HAP-1 (cell line): ENCODE measurements at regions not wholly inside any gene's neighbourhood (a gene's known extent, or its start where the extent isn't known, plus 50 kb on each side); places are given as distances from the start of the nearest gene placed in this dataset.
"Not testable (repeated sequence)": the region's sequence is repeated elsewhere in the genome, so short reads cannot be mapped to it uniquely, and the experiment has no call there.

Experiments
- DNase-seq, 2 experiments: peaks; one replicate each; pipeline ENCODE4 v3.0.0-alpha.2; 2016 to 2020; ENCODE audit warnings: low spot score in 2 of 2
- H3K27me3 ChIP-seq: fragments of 250-450 bp; sonication (Bioruptor Pico); 2 replicates; pipeline ENCODE4 v1.5.1; 2020; ENCODE audit warnings: low read depth, mild to moderate bottlenecking, moderate library complexity
- H3K36me3 ChIP-seq: fragments of 250-450 bp; sonication (Bioruptor Pico); replicated peaks from 2 replicates; pipeline ENCODE4 v1.5.1; 2020; ENCODE audit warnings: mild to moderate bottlenecking
- H3K4me1 ChIP-seq: fragments of 250-450 bp; sonication (Bioruptor Pico); 2 replicates; pipeline ENCODE4 v1.5.1; 2020; ENCODE audit warnings: mild to moderate bottlenecking
- H3K4me3 ChIP-seq: fragments of 250-450 bp; sonication (Bioruptor Pico); 2 replicates; pipeline ENCODE4 v1.5.1; 2020; ENCODE audit warnings: mild to moderate bottlenecking, moderate library complexity
- H3K9me3 ChIP-seq: fragments of 250-450 bp; sonication (Bioruptor Pico); 2 replicates; pipeline ENCODE4 v1.5.1; 2020; ENCODE audit warnings: mild to moderate bottlenecking, moderate library complexity
- in situ Hi-C: fragments of 300-500 bp; cut with MboI; formaldehyde crosslinking; loops from 3 replicates; pipeline ENCODE4 v1.14.3; 2020; ENCODE audit warnings: low sequenced_read_pairs, inconsistent platforms, mixed read lengths

DNA sequence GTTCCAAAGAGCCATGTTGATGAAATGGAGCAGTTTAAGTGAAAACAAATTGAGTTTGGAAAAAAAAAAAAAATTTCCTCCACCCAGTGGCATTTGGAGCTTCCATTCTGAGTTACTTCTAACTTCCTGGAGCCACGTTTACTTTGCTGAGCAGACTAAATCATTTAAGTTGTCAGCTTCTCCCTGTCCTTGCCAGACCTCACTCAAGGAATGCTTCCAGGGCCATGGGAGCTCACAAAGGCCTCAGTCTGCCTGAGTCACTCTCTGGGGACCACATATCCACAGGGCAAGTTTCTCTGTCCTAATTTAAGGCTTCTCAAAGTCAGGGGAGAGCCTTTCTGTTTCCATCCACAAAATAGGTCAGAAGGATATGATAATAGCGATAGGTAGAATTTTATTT lies 210.3 kb upstream of the TNC start:
- Histone ChIP-seq H3K36me3 (no peaks in the 10 kb centered on the region), H3K27me3 (no peaks in the 10 kb centered on the region), H3K4me3 (no peak overlapping the region), H3K9me3 (no peaks in the 10 kb centered on the region), H3K4me1 (no peaks in the 10 kb centered on the region)
- in situ Hi-C loops, result no loop called here
- no peak for DNase-seq

DNA sequence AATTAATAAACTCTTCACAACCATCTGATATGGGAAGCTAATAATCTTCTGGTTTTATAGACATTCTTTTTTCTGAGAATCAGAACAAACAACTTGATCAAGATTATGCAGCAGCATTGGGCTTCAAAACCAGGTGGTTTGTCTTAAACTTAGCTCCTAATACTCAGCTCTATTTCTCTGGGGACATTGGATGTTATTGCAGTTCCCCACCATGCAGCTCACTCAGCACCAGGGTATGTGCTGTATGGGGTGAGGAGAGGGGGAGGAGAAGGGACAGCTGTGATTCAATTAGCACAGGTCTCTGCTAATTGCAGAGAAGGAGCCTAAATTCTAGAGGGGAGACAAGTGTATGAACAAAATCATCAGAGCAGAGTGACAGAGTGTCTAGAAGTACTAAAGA lies 210.7 kb upstream of the TNC start:
- Histone ChIP-seq H3K4me3 (no peak overlapping the region), H3K27me3 (no peaks in the 10 kb centered on the region), H3K36me3 (no peaks in the 10 kb centered on the region), H3K4me1 (no peaks in the 10 kb centered on the region), H3K9me3 (no peaks in the 10 kb centered on the region)
- no peak for DNase-seq
- in situ Hi-C loops, result no loop called here

GRCh38 chr9:115333277-115334070 lies 215.5 kb upstream of the TNC start:
- no peak for DNase-seq
- in situ Hi-C loops, result no loop called here
- Histone ChIP-seq H3K36me3 (no peaks in the 10 kb centered on the region), H3K4me3 (no peak overlapping the region), H3K4me1 (no peaks in the 10 kb centered on the region), H3K9me3 (no peaks in the 10 kb centered on the region), H3K27me3 (no peaks in the 10 kb centered on the region)

- Histone ChIP-seq H3K4me1 (no peaks in the 10 kb centered on the region), H3K9me3 (no peaks in the 10 kb centered on the region), H3K27me3 (no peaks in the 10 kb centered on the region), H3K4me3 (no peak overlapping the region), H3K36me3 (no peaks in the 10 kb centered on the region)
- no peak for DNase-seq
- in situ Hi-C loops, result no loop called here
Measured at GRCh38 chr9:115335439-115335838, 217.5 kb upstream of the TNC start.

GRCh38 chr9:115340314-115340713 lies 222.4 kb upstream of the TNC start:
- H3K4me1 ChIP-seq, result no peaks in the 10 kb centered on the region
- in situ Hi-C loops, result no loop called here
- no peaks in the 10 kb centered on the region for H3K36me3 ChIP-seq
- no peak overlapping the region for H3K4me3 ChIP-seq
- H3K9me3 ChIP-seq, result no peaks in the 10 kb centered on the region
- no peak for DNase-seq
- no peaks in the 10 kb centered on the region for H3K27me3 ChIP-seq

DNA sequence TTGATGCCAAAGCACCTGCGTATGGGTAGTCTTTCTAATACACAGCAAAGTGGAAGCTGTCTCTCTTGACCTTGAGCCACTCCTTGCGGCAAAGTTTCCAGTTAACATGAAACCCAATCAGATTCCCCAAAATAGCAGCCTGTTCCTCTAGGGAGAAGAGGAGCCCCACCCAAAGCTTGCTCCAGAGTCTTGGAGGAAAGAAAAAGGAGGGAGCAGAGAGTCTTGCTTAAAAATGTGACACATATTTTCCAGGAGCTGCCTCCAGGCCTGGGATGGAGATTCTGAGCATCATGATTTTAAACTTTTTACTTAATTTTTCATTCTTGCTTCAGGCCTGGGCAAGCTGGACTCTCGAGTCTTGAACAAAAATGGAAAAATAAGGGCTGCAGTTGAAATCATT lies 223.5 kb upstream of the TNC start:
- no peaks in the 10 kb centered on the region for H3K4me1 ChIP-seq
- no peak overlapping the region for H3K4me3 ChIP-seq
- H3K36me3 ChIP-seq, result no peaks in the 10 kb centered on the region
- no peak for DNase-seq
- no peaks in the 10 kb centered on the region for H3K9me3 ChIP-seq
- H3K27me3 ChIP-seq, result no peaks in the 10 kb centered on the region
- in situ Hi-C loops, result no loop called here

DNA sequence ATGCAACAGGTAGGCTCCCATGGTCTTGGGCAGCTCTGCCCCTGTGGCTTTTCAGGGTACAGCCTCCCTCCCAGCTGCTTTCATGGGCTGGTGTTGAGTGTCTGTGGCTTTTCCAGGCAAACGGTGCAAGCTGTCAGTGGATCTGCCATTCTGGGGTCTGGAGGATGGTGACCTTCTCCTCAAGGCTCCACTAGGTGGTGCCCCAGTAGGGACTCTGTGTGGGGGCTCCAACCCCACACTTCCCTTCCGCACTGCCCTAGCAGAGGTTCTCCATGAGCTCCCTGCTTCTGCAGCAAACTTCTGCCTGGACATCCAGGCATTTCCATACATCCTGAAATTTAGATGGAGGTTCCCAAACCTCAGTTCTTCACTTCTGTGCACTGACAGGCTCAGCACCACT lies 229.8 kb upstream of the TNC start:
- in situ Hi-C loops, H3K27me3 ChIP-seq, DNase-seq, H3K4me1 ChIP-seq, H3K36me3 ChIP-seq, H3K4me3 ChIP-seq, H3K9me3 ChIP-seq: not testable (repeated sequence)

DNA sequence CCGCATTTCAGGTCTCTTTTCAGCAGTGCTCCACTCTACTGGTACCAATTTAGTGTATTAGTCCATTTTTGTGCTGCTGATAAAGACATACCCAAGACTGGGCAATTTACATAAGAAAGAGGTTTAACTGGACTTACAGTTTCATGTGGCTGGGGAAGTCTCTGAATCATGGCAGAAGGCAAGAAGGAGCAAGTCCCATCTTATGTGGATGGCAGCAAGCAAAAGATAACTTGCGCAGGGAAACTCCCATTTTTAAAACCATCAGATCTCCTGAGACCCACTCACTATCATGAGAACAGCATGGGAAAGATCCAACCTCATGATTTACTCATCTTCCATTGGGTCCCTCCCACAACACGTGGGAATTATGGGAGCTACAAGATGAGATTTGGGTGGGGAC lies 231.0 kb upstream of the TNC start:
- in situ Hi-C loops, H3K36me3 ChIP-seq, H3K4me3 ChIP-seq: not testable (repeated sequence)

GRCh38 chr9:115349542-115349941 lies 231.6 kb upstream of the TNC start:
- Histone ChIP-seq H3K9me3 (no peaks in the 10 kb centered on the region), H3K27me3 (no peaks in the 10 kb centered on the region), H3K4me3 (no peak overlapping the region), H3K36me3 (no peaks in the 10 kb centered on the region), H3K4me1 (no peaks in the 10 kb centered on the region)
- DNase-seq, result no peak
- in situ Hi-C loops, result no loop called here

More for the DNA sequence above, 231.0 kb upstream of the TNC start:
- H3K27me3 ChIP-seq, H3K4me1 ChIP-seq, H3K9me3 ChIP-seq, DNase-seq: not testable (repeated sequence)

- no peaks in the 10 kb centered on the region for H3K9me3 ChIP-seq
- no peaks in the 10 kb centered on the region for H3K27me3 ChIP-seq
- no peaks in the 10 kb centered on the region for H3K36me3 ChIP-seq
- H3K4me1 ChIP-seq, result no peaks in the 10 kb centered on the region
- H3K4me3 ChIP-seq, result no peak overlapping the region
- DNase-seq, result no peak
- in situ Hi-C loops, result no loop called here
Measured at GRCh38 chr9:115350548-115350947, 232.6 kb upstream of the TNC start.

- H3K27me3 ChIP-seq, result no peaks in the 10 kb centered on the region
- no peak for DNase-seq
- H3K9me3 ChIP-seq, result no peaks in the 10 kb centered on the region
- H3K4me1 ChIP-seq, result no peaks in the 10 kb centered on the region
- in situ Hi-C loops, result no loop called here
- no peaks in the 10 kb centered on the region for H3K36me3 ChIP-seq
- no peak overlapping the region for H3K4me3 ChIP-seq
Measured at GRCh38 chr9:115353681-115354080, 235.7 kb upstream of the TNC start.

DNA sequence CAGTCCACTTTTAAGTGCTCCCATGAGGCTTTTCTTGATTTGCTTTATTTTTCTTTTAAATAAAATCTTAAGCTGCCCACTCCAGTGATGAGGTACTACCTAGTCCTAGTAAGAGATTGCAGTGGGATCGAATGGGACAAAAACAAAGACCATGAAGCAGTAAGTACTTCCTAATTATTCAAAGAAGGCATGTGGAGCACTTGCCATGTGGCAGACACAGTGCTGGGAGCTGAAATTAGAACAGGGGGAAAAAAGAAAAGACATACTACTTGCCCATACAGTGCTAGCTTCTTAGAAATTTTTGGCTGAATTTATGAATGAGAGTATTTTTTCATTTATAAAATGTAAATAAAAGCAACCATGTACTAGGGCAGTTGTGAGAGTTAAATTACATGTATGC lies 239.9 kb upstream of the TNC start:
- in situ Hi-C loops, result no loop called here
- Histone ChIP-seq H3K36me3 (no peaks in the 10 kb centered on the region), H3K4me3 (no peak overlapping the region), H3K27me3 (no peaks in the 10 kb centered on the region), H3K4me1 (no peaks in the 10 kb centered on the region), H3K9me3 (no peaks in the 10 kb centered on the region)
- DNase-seq, result peak in 1 of 2 experiments; percentile 9

- H3K9me3 ChIP-seq, result no peaks in the 10 kb centered on the region
- H3K36me3 ChIP-seq, result no peaks in the 10 kb centered on the region
- in situ Hi-C loops, result no loop called here
- no peak for DNase-seq
- no peaks in the 10 kb centered on the region for H3K27me3 ChIP-seq
- H3K4me3 ChIP-seq, result no peak overlapping the region
- H3K4me1 ChIP-seq, result no peaks in the 10 kb centered on the region
Measured at GRCh38 chr9:115359017-115359780, 241.2 kb upstream of the TNC start.

- H3K4me3 ChIP-seq, result no peak overlapping the region
- H3K9me3 ChIP-seq, result no peaks in the 10 kb centered on the region
- H3K36me3 ChIP-seq, result no peaks in the 10 kb centered on the region
- H3K27me3 ChIP-seq, result no peaks in the 10 kb centered on the region
- in situ Hi-C loops, result no loop called here
- no peak for DNase-seq
- no peaks in the 10 kb centered on the region for H3K4me1 ChIP-seq
Measured at GRCh38 chr9:115360122-115360521, 242.2 kb upstream of the TNC start.
